ENCODE measurements at regions not wholly inside any gene's neighbourhood (a gene's known extent, or its start where the extent isn't known, plus 50 kb on each side); places are given as distances from the start of the nearest gene placed in this dataset.
"Not testable (repeated sequence)": the region's sequence is repeated elsewhere in the genome, so short reads cannot be mapped to it uniquely, and the experiment has no call there.

GRCh38 chrX:120719622-120720021 lies 89.8 kb upstream of the C1GALT1C1 start:
- no peak for DNase-seq (ENCODE audit: low read depth in 1 of 2, low spot score in 2 of 2)
- no peak overlapping the region for H3K27ac ChIP-seq
- H3K9me3 ChIP-seq (replicated peaks): no peaks in the 10 kb centered on the region
- H3K36me3 ChIP-seq: no peaks in the 10 kb centered on the region
- no peaks in the 10 kb centered on the region for H3K27me3 ChIP-seq (replicated peaks)
- no peaks in the 10 kb centered on the region for H3K4me1 ChIP-seq (replicated peaks)
- no peak overlapping the region for H3K4me3 ChIP-seq

GRCh38 chrX:120718969-120719368 lies 89.1 kb upstream of the C1GALT1C1 start:
- Histone ChIP-seq H3K9me3 (replicated peaks) (no peaks in the 10 kb centered on the region), H3K4me3 (no peak overlapping the region), H3K27ac (no peak overlapping the region), H3K27me3 (replicated peaks) (no peaks in the 10 kb centered on the region), H3K4me1 (replicated peaks) (no peaks in the 10 kb centered on the region), H3K36me3 (no peaks in the 10 kb centered on the region)
- DNase-seq (ENCODE audit: low read depth in 1 of 2, low spot score in 2 of 2): no peak

GRCh38 chrX:120702337-120702736 lies 72.5 kb upstream of the C1GALT1C1 start:
- H3K27ac ChIP-seq; H3K4me1 ChIP-seq (replicated peaks); H3K27me3 ChIP-seq (replicated peaks); H3K4me3 ChIP-seq; DNase-seq (ENCODE audit: low read depth in 1 of 2, low spot score in 2 of 2); H3K36me3 ChIP-seq; H3K9me3 ChIP-seq (replicated peaks): not testable (repeated sequence)

- no peak overlapping the region for H3K27ac ChIP-seq
- no peak overlapping the region for H3K4me3 ChIP-seq
- no peaks in the 10 kb centered on the region for H3K36me3 ChIP-seq
- no peaks in the 10 kb centered on the region for H3K9me3 ChIP-seq (replicated peaks)
- no peak for DNase-seq (ENCODE audit: low read depth in 1 of 2, low spot score in 2 of 2)
- H3K4me1 ChIP-seq (replicated peaks): no peaks in the 10 kb centered on the region
- no peaks in the 10 kb centered on the region for H3K27me3 ChIP-seq (replicated peaks)
Measured at GRCh38 chrX:120697053-120697452, 67.2 kb upstream of the C1GALT1C1 start.

- Histone ChIP-seq H3K4me1 (replicated peaks) (no peaks in the 10 kb centered on the region), H3K4me3 (no peak overlapping the region)
- DNase-seq (ENCODE audit: low read depth in 1 of 2, low spot score in 2 of 2): no peak
Measured at GRCh38 chrX:120692319-120692718, 62.5 kb upstream of the C1GALT1C1 start.

GRCh38 chrX:120690941-120691340 lies 61.1 kb upstream of the C1GALT1C1 start:
- Histone ChIP-seq H3K9me3 (replicated peaks) (no peaks in the 10 kb centered on the region), H3K4me1 (replicated peaks) (no peaks in the 10 kb centered on the region), H3K4me3 (no peak overlapping the region), H3K36me3 (no peaks in the 10 kb centered on the region), H3K27ac (no peak overlapping the region), H3K27me3 (replicated peaks) (no peaks in the 10 kb centered on the region)
- DNase-seq (ENCODE audit: low read depth in 1 of 2, low spot score in 2 of 2): no peak

More at GRCh38 chrX:120692319-120692718, 62.5 kb upstream of the C1GALT1C1 start:
- H3K36me3 ChIP-seq: no peaks in the 10 kb centered on the region
- H3K27ac ChIP-seq: no peak overlapping the region
- no peaks in the 10 kb centered on the region for H3K9me3 ChIP-seq (replicated peaks)
- H3K27me3 ChIP-seq (replicated peaks): no peaks in the 10 kb centered on the region

- Histone ChIP-seq H3K4me3 (no peak overlapping the region), H3K27ac (no peak overlapping the region), H3K27me3 (replicated peaks) (no peaks in the 10 kb centered on the region), H3K4me1 (replicated peaks) (no peaks in the 10 kb centered on the region), H3K9me3 (replicated peaks) (no peaks in the 10 kb centered on the region), H3K36me3 (no peaks in the 10 kb centered on the region)
- DNase-seq (ENCODE audit: low read depth in 1 of 2, low spot score in 2 of 2): no peak
Measured at GRCh38 chrX:120690344-120690743, 60.5 kb upstream of the C1GALT1C1 start.

- DNase-seq (ENCODE audit: low read depth in 1 of 2, low spot score in 2 of 2): no peak
- no peak overlapping the region for H3K4me3 ChIP-seq
Measured at GRCh38 chrX:120680090-120680489, 50.2 kb upstream of the C1GALT1C1 start.

More at GRCh38 chrX:120680090-120680489, 50.2 kb upstream of the C1GALT1C1 start:
- H3K27ac ChIP-seq: no peak overlapping the region
- H3K36me3 ChIP-seq: no peaks in the 10 kb centered on the region
- H3K27me3 ChIP-seq (replicated peaks): no peaks in the 10 kb centered on the region
- H3K9me3 ChIP-seq (replicated peaks): no peaks in the 10 kb centered on the region
- H3K4me1 ChIP-seq (replicated peaks): no peaks in the 10 kb centered on the region

All from SJSA1 (cell line).